ENCODE measurements at regions not wholly inside any gene's neighbourhood (a gene's known extent, or its start where the extent isn't known, plus 50 kb on each side); places are given as distances from the start of the nearest gene placed in this dataset.
"Not testable (repeated sequence)": the region's sequence is repeated elsewhere in the genome, so short reads cannot be mapped to it uniquely, and the experiment has no call there.

DNA sequence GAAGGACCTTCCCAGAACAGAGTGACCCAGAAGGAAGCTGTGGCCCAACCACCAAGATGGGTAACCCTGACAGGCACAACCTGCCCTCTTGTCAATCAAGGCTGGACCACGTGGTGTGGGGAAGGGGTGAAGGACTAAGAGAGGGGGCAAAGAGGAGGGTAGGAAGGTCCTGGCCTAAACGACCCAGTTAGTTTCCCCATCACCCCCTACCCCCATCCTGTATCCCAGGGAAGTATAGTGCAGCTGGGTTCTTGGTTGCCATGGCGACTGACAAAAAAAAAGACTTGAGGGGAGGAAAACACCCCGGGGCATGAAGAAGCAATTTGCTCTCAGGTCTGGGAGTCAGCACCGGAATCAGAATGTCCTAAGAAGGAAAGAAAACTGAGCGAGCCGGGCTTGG lies 168.7 kb downstream of the GOSR1 start:
- TF ChIP-seq CREB1 (IDR thresholded peaks at IDR 0.05; ENCODE audit: low read depth); MYC (IDR thresholded peaks at IDR 0.05; ENCODE audit: insufficient read depth, insufficient read length, insufficient replicate concordance, low read length, severe bottlenecking); SMC3 (IDR thresholded peaks at IDR 0.05; ENCODE audit: borderline replicate concordance, low read length); EGR1 (IDR thresholded peaks at IDR 0.05; ENCODE audit: borderline replicate concordance in 1 of 2, low read depth in 2 of 2, low read length in 2 of 2); KDM1A (IDR thresholded peaks at IDR 0.05; ENCODE audit: borderline replicate concordance); CHD2 (IDR thresholded peaks at IDR 0.05; ENCODE audit: borderline replicate concordance, low read depth, low read length); POLR2A (IDR thresholded peaks at IDR 0.05; ENCODE audit: low read depth, low read length): not testable (repeated sequence)
- TF ChIP-seq, protein P1, sequence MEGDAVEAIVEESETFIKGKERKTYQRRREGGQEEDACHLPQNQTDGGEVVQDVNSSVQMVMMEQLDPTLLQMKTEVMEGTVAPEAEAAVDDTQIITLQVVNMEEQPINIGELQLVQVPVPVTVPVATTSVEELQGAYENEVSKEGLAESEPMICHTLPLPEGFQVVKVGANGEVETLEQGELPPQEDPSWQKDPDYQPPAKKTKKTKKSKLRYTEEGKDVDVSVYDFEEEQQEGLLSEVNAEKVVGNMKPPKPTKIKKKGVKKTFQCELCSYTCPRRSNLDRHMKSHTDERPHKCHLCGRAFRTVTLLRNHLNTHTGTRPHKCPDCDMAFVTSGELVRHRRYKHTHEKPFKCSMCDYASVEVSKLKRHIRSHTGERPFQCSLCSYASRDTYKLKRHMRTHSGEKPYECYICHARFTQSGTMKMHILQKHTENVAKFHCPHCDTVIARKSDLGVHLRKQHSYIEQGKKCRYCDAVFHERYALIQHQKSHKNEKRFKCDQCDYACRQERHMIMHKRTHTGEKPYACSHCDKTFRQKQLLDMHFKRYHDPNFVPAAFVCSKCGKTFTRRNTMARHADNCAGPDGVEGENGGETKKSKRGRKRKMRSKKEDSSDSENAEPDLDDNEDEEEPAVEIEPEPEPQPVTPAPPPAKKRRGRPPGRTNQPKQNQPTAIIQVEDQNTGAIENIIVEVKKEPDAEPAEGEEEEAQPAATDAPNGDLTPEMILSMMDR (IDR thresholded peaks at IDR 0.05 in 2 of 3, conservative IDR thresholded peaks at IDR 0.05 in 1 of 3; ENCODE audit: control insufficient read depth in 2 of 3, extremely low read depth in 1 of 3, insufficient read depth in 1 of 3, low read depth in 3 of 3, low read length in 3 of 3) = not testable (repeated sequence)
- TF ChIP-seq, protein P2, sequence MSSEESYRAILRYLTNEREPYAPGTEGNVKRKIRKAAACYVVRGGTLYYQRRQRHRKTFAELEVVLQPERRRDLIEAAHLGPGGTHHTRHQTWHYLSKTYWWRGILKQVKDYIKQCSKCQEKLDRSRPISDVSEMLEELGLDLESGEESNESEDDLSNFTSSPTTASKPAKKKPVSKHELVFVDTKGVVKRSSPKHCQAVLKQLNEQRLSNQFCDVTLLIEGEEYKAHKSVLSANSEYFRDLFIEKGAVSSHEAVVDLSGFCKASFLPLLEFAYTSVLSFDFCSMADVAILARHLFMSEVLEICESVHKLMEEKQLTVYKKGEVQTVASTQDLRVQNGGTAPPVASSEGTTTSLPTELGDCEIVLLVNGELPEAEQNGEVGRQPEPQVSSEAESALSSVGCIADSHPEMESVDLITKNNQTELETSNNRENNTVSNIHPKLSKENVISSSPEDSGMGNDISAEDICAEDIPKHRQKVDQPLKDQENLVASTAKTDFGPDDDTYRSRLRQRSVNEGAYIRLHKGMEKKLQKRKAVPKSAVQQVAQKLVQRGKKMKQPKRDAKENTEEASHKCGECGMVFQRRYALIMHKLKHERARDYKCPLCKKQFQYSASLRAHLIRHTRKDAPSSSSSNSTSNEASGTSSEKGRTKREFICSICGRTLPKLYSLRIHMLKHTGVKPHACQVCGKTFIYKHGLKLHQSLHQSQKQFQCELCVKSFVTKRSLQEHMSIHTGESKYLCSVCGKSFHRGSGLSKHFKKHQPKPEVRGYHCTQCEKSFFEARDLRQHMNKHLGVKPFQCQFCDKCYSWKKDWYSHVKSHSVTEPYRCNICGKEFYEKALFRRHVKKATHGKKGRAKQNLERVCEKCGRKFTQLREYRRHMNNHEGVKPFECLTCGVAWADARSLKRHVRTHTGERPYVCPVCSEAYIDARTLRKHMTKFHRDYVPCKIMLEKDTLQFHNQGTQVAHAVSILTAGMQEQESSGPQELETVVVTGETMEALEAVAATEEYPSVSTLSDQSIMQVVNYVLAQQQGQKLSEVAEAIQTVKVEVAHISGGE (CRISPR knock-in tag; IDR thresholded peaks at IDR 0.05) = not testable (repeated sequence)
- TF ChIP-seq, protein P3, sequence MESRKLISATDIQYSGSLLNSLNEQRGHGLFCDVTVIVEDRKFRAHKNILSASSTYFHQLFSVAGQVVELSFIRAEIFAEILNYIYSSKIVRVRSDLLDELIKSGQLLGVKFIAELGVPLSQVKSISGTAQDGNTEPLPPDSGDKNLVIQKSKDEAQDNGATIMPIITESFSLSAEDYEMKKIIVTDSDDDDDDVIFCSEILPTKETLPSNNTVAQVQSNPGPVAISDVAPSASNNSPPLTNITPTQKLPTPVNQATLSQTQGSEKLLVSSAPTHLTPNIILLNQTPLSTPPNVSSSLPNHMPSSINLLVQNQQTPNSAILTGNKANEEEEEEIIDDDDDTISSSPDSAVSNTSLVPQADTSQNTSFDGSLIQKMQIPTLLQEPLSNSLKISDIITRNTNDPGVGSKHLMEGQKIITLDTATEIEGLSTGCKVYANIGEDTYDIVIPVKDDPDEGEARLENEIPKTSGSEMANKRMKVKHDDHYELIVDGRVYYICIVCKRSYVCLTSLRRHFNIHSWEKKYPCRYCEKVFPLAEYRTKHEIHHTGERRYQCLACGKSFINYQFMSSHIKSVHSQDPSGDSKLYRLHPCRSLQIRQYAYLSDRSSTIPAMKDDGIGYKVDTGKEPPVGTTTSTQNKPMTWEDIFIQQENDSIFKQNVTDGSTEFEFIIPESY (IDR thresholded peaks at IDR 0.05) = not testable (repeated sequence)

Data from GM12878 (cell line).